PFSK-1 (cell line): ENCODE measurements at regions not wholly inside any gene's neighbourhood (a gene's known extent, or its start where the extent isn't known, plus 50 kb on each side); places are given as distances from the start of the nearest gene placed in this dataset.

Experiments used
- REST ChIP-seq, 2 experiments: IDR thresholded peaks; 2 replicates each; pipeline versions ENCODE4 v1.6.1 to v1.8.0; 2011 to 2012; ENCODE audit warnings: low read depth in 2 of 2, low read length in 2 of 2, control low read depth in 1 of 2, inconsistent platforms in 1 of 2, mild to moderate bottlenecking in 1 of 2, moderate library complexity in 1 of 2; ENCODE audit not compliant: insufficient read depth in 1 of 2
- SIN3A ChIP-seq: IDR thresholded peaks from 2 replicates; pipeline ENCODE4 v1.6.1; 2012; ENCODE audit warnings: mild to moderate bottlenecking, low read length, moderate library complexity, borderline replicate concordance; ENCODE audit not compliant: insufficient read depth
- TAF1 ChIP-seq: IDR thresholded peaks from 2 replicates; pipeline ENCODE4 v1.6.1; 2012; ENCODE audit warnings: low read length, control low read depth, borderline replicate concordance; ENCODE audit not compliant: insufficient read depth

- TF ChIP-seq SIN3A = no peak
- no peak for TF ChIP-seq TAF1
- TF ChIP-seq REST (IDR thresholded peaks at IDR 0.05; ENCODE audit: insufficient read depth in 1 of 2, low read depth in 2 of 2, low read length in 2 of 2) = no peak
Observed at GRCh38 chr9:93865245-93865644, 89.9 kb downstream of the BARX1 start.
